CD1c-positive myeloid dendritic cell (primary cell): ENCODE measurements at regions not wholly inside any gene's neighbourhood (a gene's known extent, or its start where the extent isn't known, plus 50 kb on each side); places are given as distances from the start of the nearest gene placed in this dataset.
"Not testable (repeated sequence)": the region's sequence is repeated elsewhere in the genome, so short reads cannot be mapped to it uniquely, and the experiment has no call there.

Source experiments
- DNase-seq: peaks from one replicate; pipeline ENCODE4 v3.0.0-alpha.2; 2016; ENCODE audit errors: extremely low spot score

DNA sequence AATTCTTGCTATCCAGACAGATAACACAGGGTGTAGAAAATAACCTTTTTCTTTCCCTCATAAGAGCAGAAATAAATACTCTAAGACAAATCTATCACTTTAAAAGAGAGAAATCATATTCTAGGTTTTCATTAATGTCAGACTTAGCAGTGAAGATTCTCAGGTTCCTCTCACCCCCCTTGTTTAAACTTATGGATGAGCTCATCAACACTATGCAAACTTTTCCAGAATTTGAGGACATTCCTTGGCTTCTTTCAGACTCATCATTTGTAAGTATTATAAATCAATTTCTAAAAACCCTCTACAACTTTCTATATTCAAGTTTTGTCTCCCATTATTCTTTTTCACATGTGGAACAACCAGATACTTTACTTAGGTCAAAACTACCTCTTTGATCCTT lies 374.9 kb upstream of the TRPC7 start:
- no peak for DNase-seq

DNA sequence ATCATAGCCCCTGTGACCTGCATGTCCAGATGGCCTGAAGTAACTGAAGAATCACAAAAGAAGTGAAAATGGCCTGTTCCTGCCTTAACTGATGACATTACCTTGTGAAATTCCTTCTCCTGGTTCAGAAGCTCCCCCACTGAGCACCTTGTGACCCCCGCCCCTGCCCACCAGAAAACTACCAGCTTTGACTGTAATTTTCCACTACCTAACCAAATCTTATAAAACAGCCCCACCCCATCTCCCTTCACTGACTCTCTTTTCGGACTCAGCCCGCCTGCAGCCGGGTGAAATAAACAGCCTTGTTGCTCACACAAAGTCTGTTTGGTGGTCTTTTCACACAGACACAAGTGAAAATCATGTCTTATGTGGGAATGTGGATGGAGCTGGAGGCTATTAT lies 373.9 kb upstream of the TRPC7 start:
- not testable (repeated sequence) for DNase-seq

DNA sequence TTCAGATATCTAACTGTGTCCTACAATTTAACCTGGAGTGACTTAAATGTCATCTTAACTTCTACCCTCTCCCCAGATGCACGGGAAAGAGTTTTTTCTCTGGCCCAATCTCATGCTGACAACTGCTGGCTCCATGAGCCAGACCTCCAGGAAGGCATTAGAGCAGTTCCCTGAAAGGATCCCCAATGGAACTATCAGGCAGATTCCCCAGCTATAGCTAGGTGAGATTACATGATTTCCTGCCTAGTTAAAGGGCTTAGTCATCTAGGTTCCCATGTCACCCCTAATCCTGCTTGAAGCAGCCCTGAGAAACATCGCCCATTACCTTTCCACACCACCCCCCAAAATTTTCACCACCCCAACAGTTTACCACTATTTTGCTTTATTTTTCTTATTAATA lies 373.5 kb upstream of the TRPC7 start:
- no peak for DNase-seq

DNA sequence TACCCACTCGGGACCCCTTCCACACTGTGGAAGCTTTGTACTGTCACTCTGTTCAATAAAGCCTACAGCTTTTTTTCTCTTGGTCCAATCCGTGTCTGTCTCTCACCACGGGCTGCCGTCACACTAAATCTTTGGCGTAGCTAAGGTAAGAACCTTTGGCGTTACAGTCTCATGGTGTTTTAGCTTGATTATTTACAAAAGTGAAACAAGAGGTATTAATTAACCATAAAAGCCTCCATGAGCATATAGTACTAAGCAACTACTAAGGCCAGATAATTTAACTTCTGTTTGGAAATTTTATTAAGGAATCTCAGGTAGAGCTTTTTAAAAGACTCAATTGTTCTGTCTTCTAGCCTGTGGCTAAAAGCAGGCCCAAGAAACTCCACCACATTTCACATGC lies 370.7 kb upstream of the TRPC7 start:
- DNase-seq: no peak

DNA sequence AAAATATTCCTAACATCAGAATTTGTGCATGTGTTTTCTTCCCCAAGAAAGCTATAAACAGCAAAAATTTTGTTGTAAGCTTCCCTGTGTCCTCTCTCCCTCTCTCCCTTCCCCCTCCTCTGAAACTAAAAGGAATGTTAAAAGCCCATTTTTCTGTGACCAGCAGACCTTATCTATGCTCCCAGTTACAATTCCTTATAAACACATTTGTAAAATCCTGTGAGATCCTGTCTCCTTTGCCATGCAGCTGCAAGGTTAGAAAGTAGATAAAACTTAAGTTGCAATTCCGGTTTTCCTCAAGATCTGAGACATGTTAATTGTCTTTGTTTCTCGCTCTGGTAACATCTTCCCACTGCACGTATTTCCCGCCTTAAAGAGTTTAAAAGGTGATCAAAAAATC lies 370.3 kb upstream of the TRPC7 start:
- not testable (repeated sequence) for DNase-seq

DNA sequence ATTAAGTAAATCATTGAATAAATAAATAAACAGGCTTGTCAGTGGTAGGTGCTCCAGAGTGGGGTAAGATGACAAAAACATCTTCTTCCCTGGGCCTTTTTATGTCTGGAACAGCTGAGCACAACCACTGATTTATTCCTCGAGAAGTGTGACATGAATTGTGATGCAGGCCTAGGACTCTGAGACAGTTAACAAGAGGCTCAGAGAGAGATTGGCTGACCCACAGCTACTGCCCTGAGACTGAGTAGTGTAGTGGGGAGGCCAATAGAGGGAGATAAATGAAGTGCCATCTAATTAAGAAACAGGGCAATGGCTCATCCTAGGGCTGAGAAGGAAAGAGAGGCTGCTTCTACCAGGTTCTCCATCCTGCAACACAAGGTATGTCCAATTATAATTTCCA lies 369.3 kb upstream of the TRPC7 start:
- no peak for DNase-seq

DNA sequence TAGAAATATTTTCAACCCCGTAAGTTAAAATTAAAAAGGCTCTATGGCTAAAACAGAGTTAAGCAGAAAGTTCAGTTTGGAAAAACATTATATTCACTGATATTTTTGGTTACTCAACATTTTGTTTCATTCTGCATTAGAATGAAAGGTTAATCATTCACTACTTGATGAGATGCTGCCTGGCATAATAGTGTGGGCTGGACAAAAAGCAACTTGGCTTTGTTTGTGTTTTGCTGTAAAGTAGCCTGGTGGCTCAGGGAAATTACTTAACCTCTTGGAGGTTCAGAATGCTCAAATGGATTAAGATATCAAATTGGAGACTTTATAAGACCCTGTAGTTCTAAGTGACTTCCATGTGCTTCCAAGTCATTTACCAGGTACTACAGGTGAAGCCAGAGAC lies 367.4 kb upstream of the TRPC7 start:
- DNase-seq: no peak

DNA sequence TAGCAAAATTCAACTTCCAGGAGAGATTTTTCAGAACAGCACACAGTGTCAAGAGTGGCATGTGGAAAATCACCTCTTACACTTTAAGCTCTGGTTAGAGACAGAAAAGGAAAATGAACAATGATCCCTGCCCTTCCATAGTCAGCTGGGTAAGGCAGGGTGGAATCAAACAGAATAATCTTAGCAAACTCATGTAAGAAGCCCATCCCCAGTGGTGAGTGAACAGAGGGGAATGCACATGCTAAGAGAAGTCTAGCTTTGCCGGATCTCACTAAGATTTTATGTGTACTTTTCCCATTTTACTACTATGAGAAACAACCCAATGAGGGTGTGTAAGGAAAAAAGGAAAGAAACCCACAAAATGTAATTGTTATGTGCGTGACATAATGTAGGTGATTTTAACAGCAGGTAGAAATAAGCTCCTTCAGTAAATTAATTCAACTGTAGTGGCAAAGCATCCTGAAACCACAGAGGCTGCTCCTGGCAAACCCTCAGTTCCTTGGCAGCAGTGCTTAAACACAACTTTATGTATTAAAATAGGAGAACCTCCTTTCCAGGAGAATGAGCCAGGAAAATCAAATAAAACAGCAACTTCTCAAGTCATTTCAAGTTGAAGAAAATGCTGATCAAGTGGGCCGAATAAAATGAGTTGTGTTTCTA lies 366.0 kb upstream of the TRPC7 start:
- no peak for DNase-seq

DNA sequence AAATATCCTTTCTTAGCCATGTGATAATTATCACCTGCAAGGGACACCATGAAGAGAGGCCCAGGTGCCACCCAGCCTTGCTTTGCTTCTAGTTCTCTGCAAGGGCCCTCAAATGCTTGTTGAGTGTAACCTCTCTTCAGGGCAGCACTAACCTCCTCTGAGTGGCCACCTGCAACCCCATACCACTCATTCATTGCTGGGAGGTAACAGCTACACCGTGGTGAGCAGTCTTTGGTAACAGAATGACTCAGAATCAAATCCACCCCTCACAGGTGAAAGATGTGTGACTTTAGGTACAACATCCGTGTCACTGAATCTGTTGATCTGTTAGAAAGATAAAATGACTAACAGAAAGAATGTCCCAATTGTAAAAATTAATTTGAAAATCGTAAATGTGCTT lies 365.1 kb upstream of the TRPC7 start:
- no peak for DNase-seq

DNA sequence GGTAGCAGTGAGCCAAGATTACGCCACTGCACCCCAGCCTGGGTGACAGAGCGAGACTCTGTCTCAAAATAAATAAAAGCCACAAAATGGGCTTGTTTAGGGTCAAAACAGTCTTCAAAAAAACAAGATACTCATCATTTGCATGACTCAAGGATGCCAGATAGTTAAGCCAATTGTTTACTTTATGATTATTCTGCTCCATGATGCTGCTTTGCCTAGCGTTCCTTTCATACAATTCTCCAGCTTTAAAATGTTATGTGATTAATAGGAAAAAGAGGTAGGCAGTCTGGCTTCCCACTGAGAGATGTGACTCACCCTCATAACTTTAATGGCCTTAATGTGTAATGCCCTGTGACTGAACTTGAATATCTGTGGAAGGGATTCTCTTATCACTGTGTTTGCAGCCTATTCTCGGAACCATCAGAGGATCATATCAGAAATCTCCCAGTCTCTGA lies 364.6 kb upstream of the TRPC7 start:
- DNase-seq: no peak

DNA sequence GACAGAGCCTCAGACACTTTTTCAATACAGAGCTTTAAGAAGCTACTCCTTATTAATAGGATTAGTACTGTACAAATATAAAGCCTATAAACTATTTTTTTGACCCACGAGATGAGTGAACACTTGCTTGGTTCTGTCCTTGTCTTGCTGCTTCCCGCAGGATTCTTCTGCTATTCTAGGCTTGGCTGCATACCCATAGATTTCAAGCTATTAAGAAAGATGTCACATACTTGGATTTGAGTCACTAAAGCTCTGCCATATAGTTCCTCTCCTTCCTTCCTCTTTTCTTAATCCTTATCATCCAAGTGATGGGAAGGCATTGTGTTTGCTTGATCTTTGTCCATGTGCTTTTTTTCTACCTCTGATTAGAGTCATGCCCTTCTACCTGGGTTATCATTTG lies 361.2 kb upstream of the TRPC7 start:
- no peak for DNase-seq

DNA sequence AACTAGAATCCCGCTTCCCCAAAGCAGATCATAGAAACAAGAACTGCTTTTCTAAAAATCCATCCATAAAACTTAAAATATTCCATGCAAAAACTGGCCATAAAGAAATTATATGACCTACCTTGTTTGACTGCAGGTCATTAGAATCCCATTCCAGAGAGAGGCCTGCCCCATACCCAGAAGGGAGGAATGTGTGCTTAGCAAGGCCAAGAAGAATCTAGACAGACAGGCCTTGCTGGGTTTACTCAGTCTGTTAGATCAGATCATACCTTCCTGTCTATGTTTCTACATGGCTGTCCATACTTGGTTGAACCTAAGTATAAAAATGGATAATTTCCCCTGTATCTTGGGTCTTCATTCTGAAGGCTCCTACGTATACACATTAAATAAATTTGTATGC lies 358.8 kb upstream of the TRPC7 start:
- no peak for DNase-seq

DNA sequence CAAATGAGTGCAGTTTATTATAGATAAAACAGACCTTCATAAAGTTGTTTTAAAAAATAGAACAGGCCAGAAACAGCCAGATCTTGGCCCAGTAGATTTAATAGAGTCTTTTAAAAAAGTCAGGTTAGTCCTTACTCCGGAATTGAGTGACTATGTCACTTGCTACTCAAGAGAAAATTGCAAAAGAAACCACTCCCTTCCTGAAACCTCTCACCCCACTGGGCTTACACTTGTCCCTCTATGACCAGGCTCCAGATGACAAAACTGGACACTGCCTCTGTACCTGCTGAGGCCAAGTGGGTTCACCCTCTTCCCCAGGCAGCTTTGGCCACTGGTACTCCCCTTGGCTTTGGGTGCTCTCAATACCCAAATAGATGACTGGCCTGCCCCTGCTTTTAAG lies 357.2 kb upstream of the TRPC7 start:
- no peak for DNase-seq

DNA sequence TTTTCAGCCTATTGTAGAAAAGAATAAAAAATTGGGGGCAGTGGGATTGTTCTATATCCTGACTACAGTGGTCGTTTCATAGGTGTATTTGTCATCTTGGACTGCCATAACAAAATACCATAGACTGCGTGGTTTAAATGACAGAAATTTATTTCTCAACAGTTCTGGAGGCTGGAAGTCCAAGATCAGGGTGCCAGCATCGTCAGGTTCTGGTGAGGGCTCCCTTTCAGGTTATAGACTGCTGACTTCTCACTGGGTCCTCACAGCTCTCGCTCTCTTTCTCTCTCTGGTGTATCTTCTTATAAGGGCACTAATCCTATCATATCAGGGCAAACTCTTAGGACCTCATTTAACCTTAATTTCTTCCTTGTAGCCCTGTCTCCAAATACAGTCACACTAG lies 356.7 kb upstream of the TRPC7 start:
- no peak for DNase-seq

DNA sequence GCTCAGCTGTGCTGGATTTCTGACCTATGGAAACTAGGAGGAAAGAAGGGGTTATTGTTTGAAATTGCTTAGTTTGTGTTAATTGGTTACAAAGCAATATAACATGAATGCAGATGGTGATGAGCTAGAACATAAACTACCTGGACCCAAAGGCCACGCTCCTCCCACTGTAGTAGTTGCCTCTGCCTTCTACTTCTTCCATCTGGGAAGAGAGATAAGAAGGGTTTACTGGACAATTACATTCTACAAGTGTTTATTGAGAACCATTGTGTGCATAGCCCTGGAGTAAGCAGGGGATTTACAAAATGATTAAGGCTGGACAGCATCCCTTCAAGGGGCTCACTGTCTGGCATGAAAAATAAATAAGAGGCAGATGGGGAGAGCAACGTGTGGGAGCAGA lies 355.3 kb upstream of the TRPC7 start:
- no peak for DNase-seq

DNA sequence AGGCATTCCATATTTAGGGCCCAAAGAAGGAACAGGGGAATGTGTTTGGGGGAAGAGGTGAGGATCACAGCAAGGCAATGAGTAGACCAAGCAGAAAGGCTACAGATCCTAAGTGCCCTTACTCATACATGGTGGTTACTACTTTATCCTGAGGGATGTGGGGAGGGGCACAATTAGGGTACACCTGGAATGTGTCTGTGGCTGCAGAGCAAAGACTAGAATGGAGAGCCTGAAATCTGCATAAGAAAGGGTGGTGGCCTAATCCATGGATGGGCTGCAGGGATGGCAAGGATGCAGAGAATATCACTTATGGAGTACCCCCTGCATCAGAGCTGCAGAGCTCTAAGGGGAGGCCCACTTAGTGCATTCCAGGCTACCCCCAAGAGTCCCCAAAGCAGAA lies 352.6 kb upstream of the TRPC7 start:
- no peak for DNase-seq

DNA sequence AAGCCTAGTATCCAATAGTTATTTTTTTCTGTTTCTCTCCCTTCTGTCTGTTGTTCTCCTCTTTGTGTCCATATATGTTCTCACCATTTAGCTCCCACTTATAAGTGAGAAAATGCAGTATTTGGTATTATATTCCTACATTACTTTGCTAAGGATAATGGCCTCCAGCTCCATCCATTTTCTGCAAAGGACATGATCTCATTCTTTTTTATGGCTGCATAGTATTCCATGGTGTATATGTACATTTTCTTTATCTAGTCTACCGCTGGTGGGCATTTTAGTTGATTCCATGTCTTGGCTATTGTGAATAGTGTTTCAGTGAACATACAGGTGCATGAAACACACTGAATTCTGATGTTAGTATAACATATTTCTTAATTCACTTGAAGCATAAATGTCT lies 348.9 kb upstream of the TRPC7 start:
- no peak for DNase-seq

DNA sequence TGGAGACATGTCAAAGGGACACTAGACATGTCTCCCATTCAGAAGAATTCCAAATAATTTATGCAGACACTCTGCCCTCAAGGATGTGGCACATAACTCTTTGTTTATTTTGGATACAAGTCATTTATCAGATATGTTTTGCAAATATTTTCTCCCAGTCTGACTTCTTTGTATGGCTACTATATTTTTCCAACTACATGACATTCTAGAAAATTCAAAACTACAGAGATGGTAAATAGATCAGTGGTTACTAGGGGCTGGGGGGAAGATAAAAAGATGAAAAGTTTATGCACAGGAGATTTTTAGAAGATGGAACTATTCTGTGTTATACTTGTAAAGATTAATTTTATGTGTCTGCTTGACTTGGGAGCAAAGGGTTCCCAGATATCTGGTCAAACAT lies 347.3 kb upstream of the TRPC7 start:
- no peak for DNase-seq

DNA sequence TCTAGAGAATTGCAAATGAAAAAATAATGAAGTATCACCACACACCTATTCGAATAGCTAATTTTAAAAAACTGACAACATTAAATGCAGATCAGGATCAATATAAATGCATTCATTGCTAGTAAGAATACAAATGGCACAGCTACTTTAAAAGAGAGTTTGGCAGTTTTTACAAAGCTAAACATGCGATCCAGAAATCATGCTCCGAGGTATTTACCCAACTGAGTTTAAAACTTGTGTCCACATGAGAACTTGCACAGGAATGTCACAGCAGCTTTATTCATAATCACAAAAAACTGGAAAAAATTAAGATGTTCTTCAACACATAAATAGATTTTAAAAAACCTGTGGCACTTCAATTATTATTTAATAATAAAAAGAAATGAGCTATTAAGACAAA lies 345.5 kb upstream of the TRPC7 start:
- no peak for DNase-seq

DNA sequence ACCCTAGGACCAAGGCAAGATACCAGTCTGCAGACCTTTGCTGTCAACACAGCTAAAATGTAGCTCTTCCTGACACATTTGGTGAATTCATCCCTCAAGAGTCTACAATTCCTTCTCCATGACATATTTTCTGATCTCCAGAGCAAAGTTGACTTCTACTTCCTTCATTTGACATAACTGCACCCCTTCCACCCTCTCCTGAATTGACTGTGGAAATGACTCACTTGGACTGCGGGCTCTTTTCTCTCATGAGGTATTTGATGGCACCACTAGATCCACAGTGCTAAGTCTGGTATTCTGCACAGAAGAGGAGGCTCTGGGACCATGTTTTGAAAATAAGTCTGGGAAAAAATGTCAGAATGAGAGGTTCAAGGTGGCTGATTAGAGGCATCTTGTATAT lies 338.4 kb upstream of the TRPC7 start:
- no peak for DNase-seq

DNA sequence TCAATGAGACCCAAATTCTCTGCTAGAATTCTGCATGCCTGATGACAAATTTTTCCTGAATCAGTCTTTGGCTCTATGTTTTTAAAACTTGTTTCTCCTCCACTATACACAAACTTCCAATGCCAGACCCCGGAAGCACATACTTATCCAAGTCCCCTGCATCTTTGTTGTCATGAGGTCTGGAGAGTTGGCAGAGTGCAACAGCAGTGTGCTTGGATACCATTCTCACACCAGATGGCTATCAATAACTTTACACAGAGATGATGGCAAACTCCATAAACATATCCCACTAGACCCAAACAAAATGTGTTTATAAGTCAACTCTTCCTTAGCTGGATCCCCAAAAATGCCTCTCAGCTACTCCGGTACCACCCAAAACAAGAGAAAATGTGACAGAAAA lies 337.7 kb upstream of the TRPC7 start:
- no peak for DNase-seq

DNA sequence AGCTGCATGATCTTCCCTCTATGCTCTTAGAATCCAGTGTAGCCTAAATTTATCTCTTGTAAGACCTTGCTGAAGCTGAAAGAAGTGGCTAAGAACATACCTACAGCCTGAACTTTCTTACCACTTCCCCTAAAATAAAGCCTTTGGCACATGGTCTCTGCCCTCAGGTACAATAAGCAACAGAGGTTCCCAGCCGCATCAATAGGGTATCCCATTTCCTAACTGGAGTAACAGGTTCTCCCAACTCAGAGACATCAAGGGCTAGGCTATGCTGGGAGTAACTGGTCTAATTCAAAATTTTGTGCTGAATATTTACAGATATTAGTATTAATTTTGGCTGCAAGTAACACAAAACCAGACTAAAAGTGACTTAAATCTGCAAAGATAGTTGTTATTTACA lies 335.8 kb upstream of the TRPC7 start:
- DNase-seq: no peak

DNA sequence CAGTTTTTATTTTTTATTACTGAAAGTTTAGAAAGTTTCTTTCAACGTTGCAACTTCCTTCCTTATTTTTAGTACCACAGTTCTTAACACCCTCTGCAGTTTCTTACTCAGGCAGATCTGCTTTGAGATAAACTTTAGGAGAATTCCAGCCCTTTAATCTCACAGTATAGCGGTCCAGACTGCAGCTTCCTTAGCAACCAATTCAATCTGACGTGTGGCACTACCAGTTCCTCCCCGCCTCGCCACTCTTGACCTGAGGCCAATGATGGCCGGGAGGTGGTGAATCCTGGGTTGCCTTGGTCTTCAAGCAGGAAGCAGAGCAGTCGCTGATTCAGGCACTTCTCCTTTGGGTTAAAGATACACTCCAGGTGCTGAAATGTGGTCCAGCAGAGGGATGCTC lies 334.3 kb upstream of the TRPC7 start:
- DNase-seq: no peak

DNA sequence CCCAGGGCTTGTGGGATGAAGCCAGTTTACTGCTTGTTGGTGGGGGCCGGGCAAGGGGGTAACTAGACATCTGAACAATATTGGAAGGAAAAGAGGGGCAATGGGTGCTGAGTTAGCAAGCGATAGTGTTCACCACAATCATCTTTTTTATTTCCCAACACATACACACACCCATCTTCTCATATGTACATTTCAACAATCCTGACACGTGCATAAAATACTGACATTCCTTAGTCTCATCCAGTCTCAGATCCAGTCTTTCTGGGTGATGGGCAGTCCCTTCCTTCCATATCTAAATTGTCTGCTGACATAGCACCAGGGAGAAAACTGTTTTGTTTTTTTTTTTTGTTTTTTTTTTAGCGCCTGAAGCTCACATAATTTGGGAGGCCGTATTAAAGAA lies 333.6 kb upstream of the TRPC7 start:
- DNase-seq: no peak

DNA sequence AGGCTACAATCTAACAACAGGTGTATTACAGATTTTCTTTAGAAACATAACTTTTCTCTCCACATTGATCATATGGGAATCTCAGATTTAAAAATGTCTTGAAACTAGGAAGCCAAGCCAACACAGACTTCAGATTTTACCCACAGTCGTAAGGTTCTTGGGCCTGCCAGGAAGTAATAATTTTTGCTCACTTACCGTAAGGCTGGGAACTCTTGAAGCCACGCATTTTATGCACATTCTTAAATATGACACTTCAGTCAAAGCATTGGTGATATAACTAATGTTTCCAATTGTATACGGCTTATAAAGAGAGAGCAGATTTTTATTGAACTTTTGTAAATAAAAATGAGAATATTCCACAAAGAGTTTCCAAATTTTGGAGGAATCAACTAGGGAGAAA lies 328.9 kb upstream of the TRPC7 start:
- no peak for DNase-seq
